ENCODE measurements at regions not wholly inside any gene's neighbourhood (a gene's known extent, or its start where the extent isn't known, plus 50 kb on each side); places are given as distances from the start of the nearest gene placed in this dataset.

DNA sequence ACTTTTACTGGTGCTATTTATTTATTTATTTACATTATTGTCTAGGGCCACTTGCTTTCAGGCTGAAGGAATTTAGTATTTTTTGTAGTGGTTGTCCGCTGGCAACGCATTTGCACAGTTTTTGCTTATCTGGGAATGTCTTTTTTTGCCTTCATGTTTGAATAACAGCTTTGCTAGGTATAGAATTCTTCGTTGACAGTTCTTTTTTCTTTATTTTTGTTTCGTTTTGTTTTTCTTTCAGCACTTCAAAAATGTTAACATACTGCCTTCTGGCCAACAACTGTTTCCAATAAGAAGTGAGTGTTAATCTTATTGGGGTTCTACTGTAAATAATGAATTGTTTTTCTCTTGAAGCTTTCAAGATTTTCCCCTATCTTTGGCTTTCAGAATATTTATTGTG is 252.7 kb upstream of the TARS1 start:
- H3K4me3 ChIP-seq (ENCODE audit: low read length in 2 of 2), result no peak overlapping the region
- no peak overlapping the region for H3K14ac ChIP-seq (ENCODE audit: low read length)
- no peak overlapping the region for H2BK12ac ChIP-seq (ENCODE audit: low read length)
- no peak overlapping the region for H2BK5ac ChIP-seq (ENCODE audit: low read length)
- no peak for DNase-seq (ENCODE audit: low spot score)
- H2AFZ ChIP-seq (ENCODE audit: low read length), result no peak overlapping the region
- H3K9me3 ChIP-seq (replicated peaks in 1 of 2; ENCODE audit: control insufficient read depth in 2 of 2, insufficient read depth in 1 of 2, low read depth in 1 of 2, low read length in 2 of 2), result no peaks in the 10 kb centered on the region
- H3K4me2 ChIP-seq (ENCODE audit: insufficient read depth, low read length, poor library complexity, severe bottlenecking), result no peak overlapping the region
- H3K4ac ChIP-seq (ENCODE audit: low read length), result no peak overlapping the region
- no peaks in the 10 kb centered on the region for H3K79me1 ChIP-seq (ENCODE audit: low read depth, low read length)
- H3K27ac ChIP-seq (replicated peaks; ENCODE audit: low read length), result no peak overlapping the region
- no peaks in the 10 kb centered on the region for H3K36me3 ChIP-seq (replicated peaks in 1 of 2; ENCODE audit: control insufficient read depth in 2 of 2, insufficient read depth in 2 of 2, low read length in 2 of 2)
- no peaks in the 10 kb centered on the region for H3K4me1 ChIP-seq (ENCODE audit: control insufficient read depth in 2 of 2, insufficient read depth in 1 of 2, low read depth in 1 of 2, low read length in 2 of 2)
- H2BK120ac ChIP-seq (ENCODE audit: low read depth, low read length), result no peak overlapping the region
- H4K91ac ChIP-seq (ENCODE audit: low read depth, low read length, poor library complexity), result no peak overlapping the region
- H3K18ac ChIP-seq (ENCODE audit: low read length), result no peak overlapping the region
- WGBS, 2 donors (ENCODE audit: extremely low coverage in 2 of 2, insufficient read length in 2 of 2, insufficient replicate concordance in 1 of 2), result no CpG with 5 or more reads among the region's 4 CpGs
- no peak overlapping the region for H3K9ac ChIP-seq (ENCODE audit: low read depth, low read length, poor library complexity)
- H3K27me3 ChIP-seq (ENCODE audit: control insufficient read depth in 3 of 3, insufficient read depth in 3 of 3, low read depth in 1 of 3, low read length in 3 of 3), result no peaks in the 10 kb centered on the region
- no peak overlapping the region for H4K8ac ChIP-seq (ENCODE audit: low read depth, low read length)
- no peak overlapping the region for H2BK15ac ChIP-seq (ENCODE audit: low read length)
- H2AK5ac ChIP-seq (ENCODE audit: low read depth, low read length), result no peak overlapping the region
- H3K23ac ChIP-seq (ENCODE audit: low read depth, low read length, poor library complexity), result no peak overlapping the region

GRCh38 chr5:33194914-33195313 is 245.9 kb upstream of the TARS1 start:
- Histone ChIP-seq H3K14ac (ENCODE audit: low read length) (no peak overlapping the region), H2BK5ac (ENCODE audit: low read length) (no peak overlapping the region), H3K27me3 (ENCODE audit: control insufficient read depth in 3 of 3, insufficient read depth in 3 of 3, low read depth in 1 of 3, low read length in 3 of 3) (no peaks in the 10 kb centered on the region), H2AK5ac (ENCODE audit: low read depth, low read length) (no peak overlapping the region), H2BK15ac (ENCODE audit: low read length) (no peak overlapping the region), H3K4me3 (ENCODE audit: low read length in 2 of 2) (no peak overlapping the region), H3K9ac (ENCODE audit: low read depth, low read length, poor library complexity) (no peak overlapping the region), H3K27ac (replicated peaks; ENCODE audit: low read length) (no peak overlapping the region), H3K4me1 (ENCODE audit: control insufficient read depth in 2 of 2, insufficient read depth in 1 of 2, low read depth in 1 of 2, low read length in 2 of 2) (no peaks in the 10 kb centered on the region), H4K91ac (ENCODE audit: low read depth, low read length, poor library complexity) (no peak overlapping the region), H2AFZ (ENCODE audit: low read length) (no peak overlapping the region), H3K36me3 (replicated peaks in 1 of 2; ENCODE audit: control insufficient read depth in 2 of 2, insufficient read depth in 2 of 2, low read length in 2 of 2) (no peaks in the 10 kb centered on the region), H2BK12ac (ENCODE audit: low read length) (no peak overlapping the region), H3K9me3 (replicated peaks in 1 of 2; ENCODE audit: control insufficient read depth in 2 of 2, insufficient read depth in 1 of 2, low read depth in 1 of 2, low read length in 2 of 2) (peaks cover 0 to 2% of the 10 kb centered on the region in 2 donors), H3K23ac (ENCODE audit: low read depth, low read length, poor library complexity) (no peak overlapping the region), H3K79me1 (ENCODE audit: low read depth, low read length) (no peaks in the 10 kb centered on the region), H4K8ac (ENCODE audit: low read depth, low read length) (no peak overlapping the region), H3K4me2 (ENCODE audit: insufficient read depth, low read length, poor library complexity, severe bottlenecking) (no peak overlapping the region), H3K4ac (ENCODE audit: low read length) (no peak overlapping the region), H3K18ac (ENCODE audit: low read length) (no peak overlapping the region), H2BK120ac (ENCODE audit: low read depth, low read length) (no peak overlapping the region)
- no peak for DNase-seq (ENCODE audit: low spot score)

DNA sequence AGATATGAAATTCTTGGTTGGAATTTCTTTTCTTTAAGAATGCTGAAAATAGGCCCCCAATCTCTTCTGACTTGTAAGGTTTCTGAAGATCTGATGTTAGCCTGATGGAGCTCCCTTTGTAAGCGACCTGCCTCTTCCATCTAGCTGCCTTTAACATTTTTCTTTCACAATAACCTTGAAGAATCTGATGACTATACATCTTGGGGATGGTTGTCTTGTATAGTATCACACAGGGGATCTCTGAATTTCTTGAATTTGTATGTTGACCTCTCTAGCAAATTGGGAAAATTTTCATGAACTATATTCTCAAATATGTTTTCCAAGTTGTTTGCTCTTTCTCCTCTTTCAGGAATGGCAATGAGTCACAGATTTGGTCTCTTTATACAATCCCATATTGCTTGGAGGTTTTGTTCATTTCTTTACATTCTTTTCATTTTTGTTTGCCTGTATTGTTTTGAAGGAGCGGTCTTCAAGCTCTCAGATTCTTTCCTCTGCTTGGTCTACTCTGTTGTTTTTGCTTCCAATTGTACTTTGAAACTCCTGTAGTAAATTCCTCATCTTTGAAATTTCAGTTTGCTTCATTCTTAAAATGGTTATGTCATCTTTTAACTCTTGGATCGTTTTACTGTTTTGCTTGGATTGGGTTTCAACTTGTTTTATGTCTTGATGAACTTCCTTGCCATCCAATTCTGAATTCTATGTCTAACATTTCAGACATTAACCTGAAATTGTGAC is 245.2 kb upstream of the TARS1 start:
- Histone ChIP-seq H4K91ac (ENCODE audit: low read depth, low read length, poor library complexity) (no peak overlapping the region), H2AFZ (ENCODE audit: low read length) (no peak overlapping the region), H2BK120ac (ENCODE audit: low read depth, low read length) (no peak overlapping the region), H3K4me3 (ENCODE audit: low read length in 2 of 2) (no peak overlapping the region), H4K8ac (ENCODE audit: low read depth, low read length) (no peak overlapping the region), H3K4me2 (ENCODE audit: insufficient read depth, low read length, poor library complexity, severe bottlenecking) (no peak overlapping the region), H3K36me3 (replicated peaks in 1 of 2; ENCODE audit: control insufficient read depth in 2 of 2, insufficient read depth in 2 of 2, low read length in 2 of 2) (no peaks in the 10 kb centered on the region), H2BK15ac (ENCODE audit: low read length) (no peak overlapping the region), H3K14ac (ENCODE audit: low read length) (no peak overlapping the region), H2AK5ac (ENCODE audit: low read depth, low read length) (no peak overlapping the region), H2BK12ac (ENCODE audit: low read length) (no peak overlapping the region), H3K27ac (replicated peaks; ENCODE audit: low read length) (no peak overlapping the region), H3K9me3 (replicated peaks in 1 of 2; ENCODE audit: control insufficient read depth in 2 of 2, insufficient read depth in 1 of 2, low read depth in 1 of 2, low read length in 2 of 2) (peaks cover 0 to 2% of the 10 kb centered on the region in 2 donors), H3K23ac (ENCODE audit: low read depth, low read length, poor library complexity) (no peak overlapping the region), H2BK5ac (ENCODE audit: low read length) (no peak overlapping the region), H3K18ac (ENCODE audit: low read length) (no peak overlapping the region), H3K4ac (ENCODE audit: low read length) (no peak overlapping the region), H3K27me3 (ENCODE audit: control insufficient read depth in 3 of 3, insufficient read depth in 3 of 3, low read depth in 1 of 3, low read length in 3 of 3) (no peaks in the 10 kb centered on the region), H3K4me1 (ENCODE audit: control insufficient read depth in 2 of 2, insufficient read depth in 1 of 2, low read depth in 1 of 2, low read length in 2 of 2) (no peaks in the 10 kb centered on the region), H3K9ac (ENCODE audit: low read depth, low read length, poor library complexity) (no peak overlapping the region), H3K79me1 (ENCODE audit: low read depth, low read length) (no peaks in the 10 kb centered on the region)
- WGBS, 2 donors (ENCODE audit: extremely low coverage in 2 of 2, insufficient read length in 2 of 2, insufficient replicate concordance in 1 of 2), result no CpG with 5 or more reads among the region's 3 CpGs
- no peak for DNase-seq (ENCODE audit: low spot score)

DNA sequence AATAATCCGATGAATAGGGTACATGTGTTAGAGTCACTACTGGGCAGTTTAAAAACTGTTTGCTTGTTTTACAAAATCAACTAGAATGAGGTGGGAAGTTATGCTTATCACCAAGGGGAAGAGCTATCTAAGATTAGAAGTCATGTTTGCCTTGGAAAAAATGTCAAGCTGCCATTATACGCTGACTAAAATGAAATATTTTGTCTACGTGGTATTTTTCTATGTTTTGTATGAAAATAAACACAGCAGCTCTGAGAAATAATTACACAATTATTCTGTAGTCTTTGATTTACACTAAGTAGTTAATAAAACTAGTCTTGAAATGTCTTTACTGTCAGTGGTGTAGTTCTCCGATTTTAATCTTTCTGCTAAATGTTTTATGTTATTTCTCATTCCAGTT is 241.9 kb upstream of the TARS1 start:
- no peak overlapping the region for H2BK5ac ChIP-seq (ENCODE audit: low read length)
- no peak overlapping the region for H3K4me2 ChIP-seq (ENCODE audit: insufficient read depth, low read length, poor library complexity, severe bottlenecking)
- H3K36me3 ChIP-seq (replicated peaks in 1 of 2; ENCODE audit: control insufficient read depth in 2 of 2, insufficient read depth in 2 of 2, low read length in 2 of 2), result no peaks in the 10 kb centered on the region
- no peak overlapping the region for H2BK12ac ChIP-seq (ENCODE audit: low read length)
- no peak overlapping the region for H2BK120ac ChIP-seq (ENCODE audit: low read depth, low read length)
- no peak overlapping the region for H2AFZ ChIP-seq (ENCODE audit: low read length)
- no peaks in the 10 kb centered on the region for H3K27me3 ChIP-seq (ENCODE audit: control insufficient read depth in 3 of 3, insufficient read depth in 3 of 3, low read depth in 1 of 3, low read length in 3 of 3)
- no peak for DNase-seq (ENCODE audit: low spot score)
- no peak overlapping the region for H3K9ac ChIP-seq (ENCODE audit: low read depth, low read length, poor library complexity)
- H4K8ac ChIP-seq (ENCODE audit: low read depth, low read length), result no peak overlapping the region
- H3K27ac ChIP-seq (replicated peaks; ENCODE audit: low read length), result no peak overlapping the region
- no peak overlapping the region for H4K91ac ChIP-seq (ENCODE audit: low read depth, low read length, poor library complexity)
- peaks cover 0 to 2% of the 10 kb centered on the region in 2 donors for H3K9me3 ChIP-seq (replicated peaks in 1 of 2; ENCODE audit: control insufficient read depth in 2 of 2, insufficient read depth in 1 of 2, low read depth in 1 of 2, low read length in 2 of 2)
- no peak overlapping the region for H3K18ac ChIP-seq (ENCODE audit: low read length)
- no peaks in the 10 kb centered on the region for H3K4me1 ChIP-seq (ENCODE audit: control insufficient read depth in 2 of 2, insufficient read depth in 1 of 2, low read depth in 1 of 2, low read length in 2 of 2)
- no CpG with 5 or more reads among the region's 4 CpGs for WGBS, 2 donors (ENCODE audit: extremely low coverage in 2 of 2, insufficient read length in 2 of 2, insufficient replicate concordance in 1 of 2)
- no peak overlapping the region for H2BK15ac ChIP-seq (ENCODE audit: low read length)
- no peak overlapping the region for H3K4ac ChIP-seq (ENCODE audit: low read length)
- no peak overlapping the region for H3K4me3 ChIP-seq (ENCODE audit: low read length in 2 of 2)
- H2AK5ac ChIP-seq (ENCODE audit: low read depth, low read length), result no peak overlapping the region
- no peak overlapping the region for H3K23ac ChIP-seq (ENCODE audit: low read depth, low read length, poor library complexity)
- H3K14ac ChIP-seq (ENCODE audit: low read length), result no peak overlapping the region
- no peaks in the 10 kb centered on the region for H3K79me1 ChIP-seq (ENCODE audit: low read depth, low read length)
